Calu3 (cell line): ENCODE measurements at regions not wholly inside any gene's neighbourhood (a gene's known extent, or its start where the extent isn't known, plus 50 kb on each side); places are given as distances from the start of the nearest gene placed in this dataset.

Experiments
- BruUV-seq: library from RNA; stranded (reverse); fragments of 400-500 nt; replicated peaks from 2 replicates; lab custom pipeline; 2021; lab: Mats Ljungman, UMichigan
- CTCF ChIA-PET: fragments of 300-600 bp; sonication (Branson Sonifier 250); formaldehyde crosslinking; loops from one replicate; lab custom pipeline; 2022; ENCODE audit warnings: antibody characterized with exemption; lab: Charles Lee
- DNase-seq: peaks from one replicate; pipeline ENCODE4 v3.0.0; 2022
- H3K27ac Mint-ChIP-seq: one replicate; pipeline ENCODE4 v1.8.0; 2022; ENCODE audit warnings: mixed read lengths; ENCODE audit not compliant: unreplicated experiment
- H3K27me3 Mint-ChIP-seq: one replicate; pipeline ENCODE4 v1.8.0; 2022; ENCODE audit warnings: mixed read lengths; ENCODE audit not compliant: unreplicated experiment
- H3K36me3 Mint-ChIP-seq: one replicate; pipeline ENCODE4 v1.8.0; 2022; ENCODE audit warnings: mild to moderate bottlenecking, moderate library complexity, mixed read lengths; ENCODE audit not compliant: insufficient read depth, unreplicated experiment
- H3K4me1 Mint-ChIP-seq: one replicate; pipeline ENCODE4 v1.8.0; 2022; ENCODE audit warnings: mild to moderate bottlenecking, low read depth, mixed read lengths; ENCODE audit not compliant: unreplicated experiment
- H3K4me3 Mint-ChIP-seq: one replicate; pipeline ENCODE4 v1.8.0; 2022; ENCODE audit warnings: mild to moderate bottlenecking, low read depth, moderate library complexity, mixed read lengths; ENCODE audit not compliant: unreplicated experiment
- H3K9me3 Mint-ChIP-seq: one replicate; pipeline ENCODE4 v1.8.0; 2022; ENCODE audit warnings: low read depth, mixed read lengths; ENCODE audit not compliant: unreplicated experiment
- intact Hi-C: fragments of 100-400 bp; cut with micrococcal nuclease; formaldehyde crosslinking; loops from one replicate; pipeline ENCODE4 v1.10.0; 2022; ENCODE audit not compliant: unreplicated experiment
- TF ChIP-seq, protein P1 (sequence below): fragments of 200-600 bp; IDR thresholded peaks from one replicate; pipeline ENCODE4 v1.8.0; 2022; ENCODE audit warnings: antibody characterized with exemption; ENCODE audit not compliant: unreplicated experiment

DNA sequence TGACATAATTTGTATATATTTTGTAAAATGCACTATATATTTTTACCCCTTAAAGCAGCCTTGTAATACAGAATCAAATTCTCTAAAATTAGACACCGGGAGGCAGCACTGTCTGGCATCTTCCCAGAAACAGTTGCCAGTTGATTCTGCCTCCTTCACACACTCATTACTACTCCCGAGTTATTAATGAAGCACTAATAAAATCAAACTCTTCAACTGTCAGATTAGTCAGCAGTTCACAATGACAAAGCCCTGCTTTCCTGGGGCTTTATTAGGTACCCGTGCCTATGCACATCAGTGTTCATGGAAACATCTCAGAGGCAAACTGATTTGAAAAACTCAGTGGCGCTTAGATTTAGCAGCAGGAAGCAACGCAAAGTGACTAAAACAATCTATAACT is 103.5 kb upstream of the VEGFC start:
- CTCF ChIA-PET = interaction anchor here (0.7 kb wide), 1 partner anchor 10 kb away, joined by 3 read pairs; no protein-coding TSS in a partner anchor
- Mint-ChIP-seq H3K4me3 (no peak overlapping the region), H3K4me1 (no peaks in the 10 kb centered on the region), H3K36me3 (no peaks in the 10 kb centered on the region), H3K9me3 (no peaks in the 10 kb centered on the region), H3K27me3 (no peaks in the 10 kb centered on the region), H3K27ac (no peak overlapping the region)
- DNase-seq = no peak
- intact Hi-C loops = no loop called here
- TF ChIP-seq, protein P1, sequence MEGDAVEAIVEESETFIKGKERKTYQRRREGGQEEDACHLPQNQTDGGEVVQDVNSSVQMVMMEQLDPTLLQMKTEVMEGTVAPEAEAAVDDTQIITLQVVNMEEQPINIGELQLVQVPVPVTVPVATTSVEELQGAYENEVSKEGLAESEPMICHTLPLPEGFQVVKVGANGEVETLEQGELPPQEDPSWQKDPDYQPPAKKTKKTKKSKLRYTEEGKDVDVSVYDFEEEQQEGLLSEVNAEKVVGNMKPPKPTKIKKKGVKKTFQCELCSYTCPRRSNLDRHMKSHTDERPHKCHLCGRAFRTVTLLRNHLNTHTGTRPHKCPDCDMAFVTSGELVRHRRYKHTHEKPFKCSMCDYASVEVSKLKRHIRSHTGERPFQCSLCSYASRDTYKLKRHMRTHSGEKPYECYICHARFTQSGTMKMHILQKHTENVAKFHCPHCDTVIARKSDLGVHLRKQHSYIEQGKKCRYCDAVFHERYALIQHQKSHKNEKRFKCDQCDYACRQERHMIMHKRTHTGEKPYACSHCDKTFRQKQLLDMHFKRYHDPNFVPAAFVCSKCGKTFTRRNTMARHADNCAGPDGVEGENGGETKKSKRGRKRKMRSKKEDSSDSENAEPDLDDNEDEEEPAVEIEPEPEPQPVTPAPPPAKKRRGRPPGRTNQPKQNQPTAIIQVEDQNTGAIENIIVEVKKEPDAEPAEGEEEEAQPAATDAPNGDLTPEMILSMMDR = no peak
- no TSS peak for BruUV-seq

GRCh38 chr4:176897226-176897625 is 104.5 kb upstream of the VEGFC start:
- Mint-ChIP-seq H3K36me3 (no peaks in the 10 kb centered on the region), H3K4me1 (no peaks in the 10 kb centered on the region), H3K4me3 (no peak overlapping the region), H3K27me3 (no peaks in the 10 kb centered on the region), H3K9me3 (no peaks in the 10 kb centered on the region), H3K27ac (no peak overlapping the region)
- no TSS peak for BruUV-seq
- CTCF ChIA-PET = no interaction called here
- no peak for DNase-seq
- TF ChIP-seq, protein P1 = no peak
- intact Hi-C loops = no loop called here

GRCh38 chr4:176898791-176899190 is 106.1 kb upstream of the VEGFC start:
- Mint-ChIP-seq H3K4me1 (no peaks in the 10 kb centered on the region), H3K9me3 (no peaks in the 10 kb centered on the region), H3K27ac (no peak overlapping the region), H3K4me3 (no peak overlapping the region), H3K36me3 (no peaks in the 10 kb centered on the region), H3K27me3 (no peaks in the 10 kb centered on the region)
- TF ChIP-seq, protein P1 = no peak
- intact Hi-C loops = no loop called here
- CTCF ChIA-PET = no interaction called here
- no peak for DNase-seq
- no TSS peak for BruUV-seq

- no peaks in the 10 kb centered on the region for H3K4me1 Mint-ChIP-seq
- DNase-seq = no peak
- no peak overlapping the region for H3K27ac Mint-ChIP-seq
- TF ChIP-seq, protein P1 = no peak
- CTCF ChIA-PET = no interaction called here
- no TSS peak for BruUV-seq
- H3K27me3 Mint-ChIP-seq = no peaks in the 10 kb centered on the region
- H3K9me3 Mint-ChIP-seq = no peaks in the 10 kb centered on the region
- H3K36me3 Mint-ChIP-seq = no peaks in the 10 kb centered on the region
- intact Hi-C loops = no loop called here
- no peak overlapping the region for H3K4me3 Mint-ChIP-seq
These were observed 110.1 kb upstream of the VEGFC start for GRCh38 chr4:176902710-176903323.
